ENCODE measurements at regions not wholly inside any gene's neighbourhood (a gene's known extent, or its start where the extent isn't known, plus 50 kb on each side); places are given as distances from the start of the nearest gene placed in this dataset.

DNA sequence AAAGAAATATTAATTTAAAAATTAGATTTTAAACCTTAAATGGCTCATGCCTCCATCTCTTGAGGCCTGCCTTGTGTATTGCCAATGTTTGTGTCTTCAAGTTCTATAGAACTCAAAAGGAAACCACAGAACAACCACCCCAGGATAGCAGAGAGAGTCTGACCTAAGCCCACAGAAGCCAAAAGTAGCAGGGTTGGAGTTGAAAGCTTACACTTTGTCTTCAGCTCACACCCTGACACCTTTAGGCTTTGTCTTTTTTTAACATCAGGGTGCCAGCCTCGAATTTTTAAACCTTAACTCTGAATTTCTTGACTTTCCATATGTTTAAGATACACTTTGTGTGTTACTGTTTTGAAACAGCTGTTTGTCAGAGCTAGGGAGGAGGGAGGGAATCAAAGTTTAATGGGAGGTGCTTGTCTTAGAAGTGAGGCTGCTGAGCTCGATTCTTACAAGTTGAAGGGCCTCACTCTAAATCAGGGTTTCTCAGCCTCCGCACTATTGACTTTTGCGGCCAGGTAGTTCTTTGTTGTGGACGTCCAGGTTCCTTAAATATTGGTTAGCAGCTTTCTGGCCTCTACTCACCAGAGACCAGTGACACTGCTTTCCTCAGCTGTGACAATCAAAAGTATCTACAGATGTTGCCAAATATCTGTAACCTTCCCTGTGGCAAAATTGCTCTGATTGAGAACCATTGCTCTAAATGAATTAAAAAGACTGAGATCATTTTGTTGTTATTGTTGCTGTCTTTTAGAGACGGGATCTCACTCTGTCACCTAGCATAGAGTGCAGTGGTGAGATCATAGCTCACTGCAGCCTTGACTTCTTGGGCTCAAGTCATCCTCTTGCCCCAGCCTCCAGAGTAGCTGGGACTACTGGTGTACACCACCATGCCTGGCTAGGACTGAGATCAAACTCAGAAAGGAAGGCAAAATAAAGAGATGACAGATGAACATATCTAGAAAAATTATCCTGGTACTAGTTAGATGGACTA lies 139.2 kb upstream of the EOMES start:
- no peak for DNase-seq

DNA sequence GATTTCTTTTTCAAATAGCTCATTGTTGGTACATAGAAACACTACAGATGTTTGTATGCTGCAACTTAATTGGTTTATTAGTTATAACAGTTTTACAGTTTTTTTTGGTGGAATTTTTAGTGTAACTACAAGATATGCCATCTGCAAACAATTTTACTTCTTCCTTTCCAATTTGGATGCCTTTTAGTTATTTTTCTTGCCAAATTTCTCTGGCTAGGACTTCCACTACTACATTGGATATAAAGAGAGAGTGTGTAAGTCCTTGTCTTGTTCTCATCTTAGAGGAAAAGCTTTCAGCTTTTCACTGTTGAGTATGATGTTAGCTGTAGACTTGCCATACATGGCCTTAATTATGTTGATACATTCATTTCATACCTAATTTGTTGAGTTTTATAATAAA lies 143.6 kb upstream of the EOMES start:
- DNase-seq, result no peak

DNA sequence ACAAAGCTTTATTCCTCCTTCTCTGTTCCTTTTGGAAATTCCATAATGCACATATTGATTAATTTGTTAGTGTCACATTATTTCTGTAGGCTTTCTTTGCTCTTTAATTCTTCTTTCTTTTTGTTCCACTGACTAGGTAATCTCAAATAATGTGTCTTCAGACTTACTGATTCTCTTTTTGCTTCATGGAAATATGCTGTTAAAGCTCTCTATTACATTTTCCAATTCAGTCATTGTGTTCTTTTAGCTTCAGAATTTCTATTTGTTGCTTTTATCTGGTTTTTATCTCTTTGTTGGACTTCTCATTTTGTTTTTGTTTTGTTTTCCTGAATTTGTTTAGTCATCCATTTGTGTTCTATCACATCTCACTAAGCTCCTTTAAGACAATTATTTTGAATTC lies 147.0 kb upstream of the EOMES start:
- DNase-seq, result no peak

DNA sequence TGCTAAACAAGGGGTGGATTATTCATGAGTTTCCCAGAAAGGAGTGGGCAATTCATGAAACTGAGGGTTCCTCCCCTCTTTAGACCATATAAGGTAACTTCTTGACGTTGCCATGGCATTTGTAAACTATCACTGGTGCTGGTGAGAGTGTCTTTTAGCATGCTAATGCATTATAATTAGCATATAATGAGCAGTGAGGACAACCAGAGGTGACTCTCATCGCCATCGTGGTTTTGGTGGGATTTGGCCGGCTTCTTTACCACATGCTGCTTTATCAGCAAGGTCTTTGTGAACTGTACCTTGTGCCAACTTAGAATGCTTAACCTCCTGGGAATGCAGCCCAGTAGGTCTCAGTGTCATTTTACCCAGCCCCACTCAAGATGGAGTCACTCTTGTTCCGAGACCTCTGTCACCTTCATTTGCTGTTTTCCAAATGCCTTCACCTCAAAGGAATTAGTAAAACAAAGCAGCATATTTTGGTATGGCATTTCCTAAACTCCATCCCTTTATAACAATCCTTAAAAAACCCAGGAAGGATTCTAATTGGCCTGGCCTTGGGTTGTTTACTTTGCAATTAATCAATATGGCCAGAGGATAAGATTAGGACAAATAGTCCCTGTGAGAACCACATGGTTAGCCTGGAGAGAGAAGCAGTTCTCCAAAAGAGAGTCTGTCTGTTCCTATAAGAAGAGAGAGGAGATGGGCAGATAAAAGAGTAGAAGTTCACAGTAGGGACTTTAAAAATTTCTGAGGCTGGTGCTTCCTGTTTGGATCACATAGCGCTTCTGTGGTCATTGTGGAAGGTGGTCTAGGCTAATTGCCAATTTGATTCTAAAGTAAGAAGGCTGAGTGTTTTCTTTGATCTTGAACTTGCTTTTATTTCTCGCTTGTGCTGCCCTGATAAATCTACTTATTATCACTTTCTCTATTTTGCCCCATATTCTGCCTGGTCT lies 155.2 kb upstream of the EOMES start:
- DNase-seq, result no peak

DNA sequence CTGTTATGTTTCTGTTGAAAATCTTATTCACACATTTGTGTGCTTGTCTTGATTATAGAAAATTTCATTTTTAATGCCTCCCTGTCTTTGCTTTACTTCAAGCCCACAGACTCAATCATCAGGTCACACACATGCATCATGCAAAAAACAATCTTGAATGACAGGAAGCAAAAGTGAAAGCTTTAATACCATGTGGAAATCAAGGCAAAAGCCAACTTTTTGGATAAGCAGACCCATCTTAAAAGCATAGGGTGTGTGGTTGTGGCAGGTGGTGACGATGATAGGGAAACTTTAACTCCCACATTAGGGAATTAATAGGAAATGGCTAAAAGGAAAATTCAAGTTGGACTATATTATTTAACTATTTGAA lies 155.9 kb upstream of the EOMES start:
- no peak for DNase-seq

DNA sequence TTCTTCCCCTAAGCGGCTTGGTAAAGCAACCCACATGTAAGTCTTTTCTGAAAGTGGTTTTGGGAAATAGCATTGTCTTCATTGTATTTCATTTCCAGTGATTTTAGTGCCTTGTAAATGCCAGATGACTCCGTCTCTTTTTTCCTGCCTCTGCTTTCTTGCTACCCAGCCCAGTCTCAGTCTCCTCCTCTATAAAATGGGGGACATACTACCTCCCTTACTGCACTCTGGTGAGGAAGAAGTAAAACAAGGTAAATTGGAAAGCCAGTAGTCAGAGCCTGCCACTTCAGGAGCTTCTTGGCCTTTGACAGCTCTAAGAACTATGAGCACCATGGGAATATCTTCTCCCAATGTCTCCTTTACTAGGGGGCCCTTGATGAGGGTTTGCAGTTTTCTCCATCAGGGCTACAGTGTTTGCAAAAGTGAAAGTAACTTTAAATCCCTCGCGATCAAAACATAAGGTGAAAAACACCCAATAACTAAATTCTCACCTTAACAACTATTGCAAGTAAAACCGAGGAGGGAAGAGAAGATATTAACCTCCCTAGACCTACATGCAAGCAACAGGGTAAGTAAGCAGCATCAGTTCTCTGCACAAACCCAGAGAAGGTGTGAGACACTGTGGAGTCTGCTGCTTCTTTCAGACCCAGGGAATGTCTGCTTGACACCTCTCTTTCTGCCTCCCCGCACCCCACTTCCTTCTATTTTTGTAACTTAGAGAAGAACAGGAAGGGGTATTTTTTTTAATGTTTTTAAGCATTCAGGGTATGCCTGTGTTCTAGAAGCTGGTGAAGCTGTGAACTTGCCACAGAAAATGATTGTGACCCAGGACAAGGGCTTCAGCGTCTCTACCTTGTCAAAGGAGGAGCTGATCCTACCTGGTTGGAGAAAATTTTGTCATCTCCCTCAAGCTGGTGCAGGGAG lies 159.1 kb upstream of the EOMES start:
- no peak for DNase-seq

DNA sequence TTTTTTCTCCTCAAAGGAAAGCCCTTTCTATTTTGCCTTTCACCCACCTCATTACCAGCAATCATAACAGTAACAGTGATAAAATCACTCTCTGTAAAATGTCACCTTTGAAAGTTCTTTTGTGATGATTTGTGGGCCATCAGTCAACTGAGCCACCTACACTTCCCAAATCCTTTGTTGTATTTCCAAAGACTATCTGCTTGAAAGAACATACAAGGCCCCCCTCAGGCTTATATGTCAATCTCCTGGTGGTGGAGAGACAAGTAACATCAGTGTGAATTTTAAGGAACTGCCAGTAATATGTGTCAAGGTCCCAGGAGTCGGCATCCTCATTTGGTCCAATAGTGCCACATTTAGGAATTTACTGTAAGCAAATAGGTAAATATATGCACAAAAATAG lies 161.1 kb upstream of the EOMES start:
- no peak for DNase-seq

DNA sequence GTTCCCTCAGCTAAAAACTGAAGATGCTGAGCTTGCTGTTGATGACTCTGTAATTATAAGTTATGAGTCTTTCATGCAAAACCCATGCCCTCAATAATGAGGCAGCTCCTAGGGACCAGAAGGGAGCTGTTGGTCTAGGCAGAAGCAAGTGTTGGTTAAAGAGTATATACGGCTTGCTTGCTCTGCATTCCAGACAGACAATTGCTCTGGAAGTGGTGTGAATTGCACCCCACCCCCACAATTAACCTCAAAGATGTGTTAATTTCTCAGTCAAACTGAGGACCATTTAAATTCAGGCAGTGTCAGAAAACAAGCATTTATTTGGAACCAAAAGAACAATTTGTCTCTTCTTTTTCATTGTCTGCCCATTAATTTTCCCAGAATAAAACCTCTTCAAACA lies 163.5 kb upstream of the EOMES start:
- DNase-seq, result no peak

DNA sequence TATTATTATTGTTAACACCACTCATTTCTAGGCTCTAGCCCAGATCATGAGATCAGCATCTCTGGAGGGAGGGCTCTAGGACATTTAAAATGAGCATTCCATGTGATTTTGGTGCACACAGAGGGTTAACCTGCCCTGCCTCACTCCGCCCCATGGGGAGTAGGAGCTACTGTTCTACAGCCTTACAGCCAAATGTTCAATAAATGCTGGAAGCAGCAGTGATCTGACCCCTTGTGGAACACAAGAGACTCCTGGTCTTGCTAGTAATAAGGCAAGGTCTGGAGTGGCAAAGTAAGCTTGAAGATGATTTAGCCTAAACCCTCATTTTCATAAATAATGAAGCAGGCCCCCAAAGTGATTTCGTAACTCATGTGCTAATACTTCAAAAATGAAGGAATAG lies 166.4 kb upstream of the EOMES start:
- no peak for DNase-seq

DNA sequence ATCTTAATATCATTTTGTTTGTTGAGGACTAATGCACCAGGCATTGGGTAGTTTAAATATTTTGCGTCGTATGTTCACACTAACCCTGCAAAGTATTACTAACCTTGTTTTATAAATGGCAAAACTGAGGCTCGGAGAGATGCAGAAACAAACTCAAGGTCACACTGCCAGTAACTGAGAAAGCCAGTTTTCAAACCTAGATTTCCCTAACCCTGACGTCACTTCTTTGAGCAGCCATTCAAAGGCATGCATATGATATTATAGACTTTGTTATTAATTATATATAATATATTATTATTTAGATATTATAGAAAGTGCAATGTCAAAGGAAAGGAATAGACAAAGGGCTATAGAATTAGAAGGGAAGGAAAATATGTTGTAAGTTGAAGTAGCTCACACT lies 167.6 kb upstream of the EOMES start:
- DNase-seq, result no peak

DNA sequence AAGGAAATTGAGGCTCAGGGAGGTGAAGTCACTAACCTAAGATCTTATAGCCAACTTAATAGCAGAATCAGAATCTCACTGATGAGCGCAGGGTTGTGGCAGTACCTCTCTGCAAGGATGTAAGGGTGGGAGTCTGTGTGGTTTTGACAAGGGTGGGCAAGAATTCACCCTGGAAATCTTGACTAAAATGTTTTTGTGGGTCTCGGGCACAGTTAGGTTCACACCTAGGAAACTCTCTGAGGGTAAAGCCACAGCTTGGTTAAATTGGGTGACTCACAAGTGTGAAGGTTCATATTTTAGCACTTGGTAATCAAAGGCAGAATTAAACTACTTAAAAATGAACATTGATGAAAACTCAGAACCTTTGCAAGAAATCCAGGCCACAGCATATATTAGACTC lies 178.2 kb upstream of the EOMES start:
- no peak for DNase-seq

DNA sequence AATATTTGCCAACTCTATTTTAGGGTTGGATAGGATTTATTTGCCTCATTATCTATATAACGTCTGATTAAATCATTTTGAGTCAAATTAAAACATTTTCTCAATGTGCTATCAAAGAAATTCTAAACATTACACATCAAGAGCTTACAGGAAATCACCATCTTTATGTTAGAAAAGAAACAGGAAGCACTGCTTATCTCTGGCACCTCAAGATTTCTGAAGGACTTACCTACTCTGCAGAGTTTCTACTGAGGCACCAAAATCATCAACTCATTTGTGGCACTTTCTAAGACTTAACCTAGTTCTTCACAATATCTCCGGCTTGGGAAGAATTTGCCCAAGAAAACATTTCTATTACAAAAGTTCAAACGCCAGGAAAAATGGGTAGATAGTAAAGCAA lies 181.3 kb upstream of the EOMES start:
- no peak for DNase-seq

DNA sequence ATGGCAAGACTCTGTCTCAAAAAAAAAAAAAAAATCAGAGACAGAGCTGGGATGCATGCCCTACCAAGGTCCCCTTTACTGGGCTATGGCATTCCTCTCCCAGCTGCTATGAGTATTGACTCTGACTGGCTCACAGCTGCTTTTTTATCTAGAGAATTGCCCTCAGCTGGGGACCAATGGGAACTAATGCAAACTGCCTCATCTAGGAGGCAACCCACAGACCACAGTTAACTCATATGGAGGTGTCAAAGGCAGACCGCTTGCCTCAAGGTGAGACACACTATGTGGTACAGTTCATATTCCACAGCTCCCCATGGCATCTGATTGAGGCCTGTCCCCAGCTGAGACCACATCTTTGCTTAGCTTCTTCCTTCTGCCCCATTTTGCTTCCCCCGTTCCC lies 183.5 kb upstream of the EOMES start:
- DNase-seq, result no peak

DNA sequence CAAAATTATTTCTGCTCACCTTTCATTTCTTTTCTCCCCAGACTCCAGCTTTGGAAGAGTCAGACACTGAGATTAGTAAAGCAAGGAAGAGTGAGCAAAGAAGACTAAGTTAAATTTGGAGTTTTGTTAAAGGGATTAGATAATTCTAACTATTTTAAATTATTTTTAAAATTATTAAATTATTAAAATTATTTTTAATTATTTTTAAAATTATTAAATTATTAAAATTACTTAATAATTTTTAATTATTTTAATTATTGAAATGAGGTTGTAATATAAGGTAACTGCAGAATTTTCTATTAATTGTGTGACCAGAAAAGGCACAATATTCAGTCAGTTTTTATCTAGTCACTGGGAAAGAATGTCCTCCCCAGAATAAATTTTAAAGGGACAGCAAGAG lies 185.0 kb upstream of the EOMES start:
- no peak for DNase-seq

DNA sequence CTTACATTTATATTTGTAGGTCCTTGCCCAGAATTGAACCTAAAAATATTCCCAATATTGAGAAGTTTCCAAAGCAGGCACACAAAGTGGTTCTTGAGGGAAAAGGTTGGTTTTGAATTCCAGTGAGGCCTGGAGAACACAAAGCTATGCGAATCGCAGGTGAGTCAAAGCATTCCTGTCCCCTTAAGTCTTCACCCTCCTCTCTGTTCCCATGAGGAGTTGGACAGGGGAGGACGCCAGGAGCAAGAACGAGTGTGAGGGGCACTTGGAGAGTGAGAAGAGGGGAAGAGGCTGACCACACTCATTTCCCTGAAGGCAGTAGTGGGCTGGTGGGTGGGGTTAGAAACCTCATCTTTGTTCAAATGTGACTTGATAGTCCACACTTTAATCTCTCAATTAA lies 185.8 kb upstream of the EOMES start:
- DNase-seq, result no peak

DNA sequence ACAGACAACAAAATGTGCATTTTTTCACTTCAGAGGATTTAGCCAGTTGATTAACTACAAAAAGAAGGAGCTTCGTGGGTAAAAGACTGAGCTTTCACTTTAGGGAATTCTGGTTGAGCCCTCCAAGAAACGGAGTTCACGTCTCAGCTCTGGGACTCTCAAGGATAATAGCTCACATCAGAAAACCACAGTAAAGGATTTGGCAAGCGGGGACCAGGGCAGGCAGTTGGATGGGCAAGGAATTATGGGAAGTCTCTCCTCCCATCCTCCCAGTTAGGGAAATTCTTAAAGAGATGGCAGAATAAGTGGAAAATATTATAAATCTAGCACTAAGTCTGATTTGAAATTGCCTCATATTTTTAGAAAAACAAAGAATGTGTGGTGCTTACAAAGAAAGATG lies 188.3 kb upstream of the EOMES start:
- no peak for DNase-seq

DNA sequence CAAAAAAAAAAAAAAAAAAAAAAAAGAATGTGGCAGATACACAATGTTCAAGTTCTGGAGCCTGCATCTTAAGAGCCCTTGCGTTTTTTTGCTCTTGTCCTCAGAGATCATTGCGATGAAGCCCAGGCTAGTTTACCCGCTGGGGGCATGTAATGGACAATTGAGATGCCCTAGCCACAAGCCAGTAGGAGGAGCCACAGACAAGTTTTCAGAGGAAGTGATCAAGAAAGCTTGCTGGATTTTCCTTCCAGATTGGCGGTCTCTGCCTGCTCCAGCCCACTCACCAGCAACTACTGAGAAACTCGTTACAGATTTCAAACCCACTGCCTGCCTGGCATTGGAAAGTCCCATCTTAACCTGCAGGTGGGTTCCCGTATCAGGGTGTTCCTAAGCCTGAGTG lies 192.1 kb upstream of the EOMES start:
- DNase-seq, result no peak

DNA sequence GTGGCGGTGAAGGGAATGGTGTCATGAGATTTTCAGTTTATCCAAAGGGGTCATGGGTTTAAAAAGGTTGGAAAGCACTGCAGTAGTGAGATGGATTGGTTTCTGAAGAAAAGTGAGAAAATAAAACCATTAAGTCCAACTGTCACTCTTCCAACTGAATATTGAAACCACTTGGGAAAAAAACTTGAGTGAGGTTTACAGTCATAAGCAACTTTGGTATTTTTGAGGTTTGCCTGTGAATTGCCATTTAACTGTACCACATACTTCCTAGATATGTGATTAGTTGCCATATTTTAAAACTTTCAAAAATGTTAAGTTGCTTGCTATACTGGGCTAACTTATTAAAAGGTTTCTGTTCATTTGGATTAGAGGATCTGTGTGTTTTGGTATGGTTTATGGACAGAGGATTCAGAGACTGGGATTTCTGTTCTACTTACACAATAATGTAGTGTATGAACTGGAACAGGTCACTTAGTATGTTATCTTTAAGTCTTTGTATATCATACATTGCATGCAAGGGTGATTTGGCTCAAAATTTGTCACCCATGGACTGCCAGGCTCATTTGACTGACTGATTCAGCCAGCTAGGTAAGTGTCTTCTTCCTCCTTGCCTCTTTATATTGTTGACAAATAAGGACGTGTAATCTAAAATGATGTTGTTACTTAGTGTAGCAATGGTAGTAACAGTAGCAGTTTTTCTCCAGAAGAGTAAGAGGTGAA lies 201.4 kb upstream of the EOMES start:
- no peak for DNase-seq

DNA sequence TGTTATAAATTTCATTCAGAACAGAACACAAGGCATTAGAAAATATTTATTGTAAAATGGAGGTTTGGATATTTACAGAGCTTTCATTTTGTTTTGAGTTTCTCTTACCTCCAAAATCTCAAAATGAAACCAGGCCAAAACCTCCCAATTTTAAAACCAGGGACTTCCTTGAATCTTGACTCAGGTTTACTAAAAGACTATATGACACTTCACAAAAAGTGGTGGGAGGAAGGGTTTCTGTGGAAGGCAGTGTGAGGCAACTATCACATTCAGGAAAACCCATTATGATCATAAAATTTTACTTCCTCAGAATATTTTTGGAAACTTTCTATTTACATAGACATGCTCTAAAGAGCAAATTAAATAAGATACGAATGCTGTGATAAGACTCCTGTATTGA lies 205.8 kb upstream of the EOMES start:
- DNase-seq, result no peak

DNA sequence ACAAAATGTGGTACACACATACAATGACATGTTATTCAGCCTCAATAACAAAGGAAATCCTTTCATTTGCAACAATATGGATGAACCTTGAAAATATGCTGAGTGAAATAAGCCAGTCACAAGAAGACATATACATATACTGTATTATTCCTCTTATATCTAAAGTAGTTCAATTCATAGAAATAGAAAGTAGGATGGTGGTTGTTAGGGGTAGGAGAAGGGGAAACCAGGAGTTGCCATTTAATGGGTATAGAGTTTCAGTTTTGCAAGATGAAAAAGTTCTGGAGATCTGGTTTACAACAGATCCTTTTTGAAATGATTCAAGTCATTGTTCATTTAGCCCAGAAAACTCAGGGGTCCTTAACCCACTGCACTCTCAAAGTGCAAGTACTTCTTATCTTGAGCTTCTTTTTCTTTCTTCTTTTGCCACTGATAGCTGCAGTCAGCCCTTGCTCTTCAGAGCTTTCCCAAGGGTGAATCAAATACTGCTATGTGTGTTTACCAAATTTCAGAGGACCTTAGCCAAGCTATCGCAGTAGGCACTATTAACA lies 208.0 kb upstream of the EOMES start:
- no peak for DNase-seq
